Common myeloid progenitor, CD34-positive (primary cell): ENCODE measurements at regions not wholly inside any gene's neighbourhood (a gene's known extent, or its start where the extent isn't known, plus 50 kb on each side); places are given as distances from the start of the nearest gene placed in this dataset.

Experiments
- CTCF ChIA-PET: fragments of 350-600 bp; sonication (Branson Sonifier 250); formaldehyde crosslinking; loops from one replicate; lab custom pipeline; 2021; ENCODE audit warnings: antibody characterized with exemption; lab: Charles Lee
- POLR2A ChIA-PET: fragments of 350-600 bp; sonication (Branson Sonifier 250); formaldehyde crosslinking; loops from one replicate; lab custom pipeline; 2021; ENCODE audit warnings: antibody characterized with exemption; lab: Charles Lee
- DNase-seq, 3 donors: peaks; one replicate each; pipeline versions ENCODE4 v3.0.0 to v3.0.0-alpha.2; 2013
- H3K27ac ChIP-seq, 2 experiments: 1 replicate in 1 of 2; 2 replicates in 1 of 2; pipeline ENCODE4 v1.7.0; 2013; ENCODE audit warnings: inconsistent platforms in 2 of 2, low read length in 2 of 2, mild to moderate bottlenecking in 2 of 2, low read depth in 1 of 2, moderate library complexity in 1 of 2; ENCODE audit not compliant: severe bottlenecking in 2 of 2, insufficient read depth in 1 of 2, poor library complexity in 1 of 2
- H3K27me3 ChIP-seq, 5 experiments: replicated peaks in 2 of 5; 1 replicate in 3 of 5; 2 replicates in 2 of 5; pipeline versions ENCODE4 v1.6.1 to v1.7.0; 2013; ENCODE audit warnings: low read length in 4 of 5, mild to moderate bottlenecking in 2 of 5, moderate library complexity in 2 of 5, inconsistent platforms in 1 of 5; ENCODE audit not compliant: insufficient read depth in 5 of 5, control insufficient read depth in 4 of 5
- H3K36me3 ChIP-seq, 4 experiments: 1 replicate in 2 of 4; 2 replicates in 2 of 4; pipeline versions ENCODE4 v1.6.1 to v1.7.0; 2013; ENCODE audit warnings: low read length in 3 of 4, control low read depth in 1 of 4, mild to moderate bottlenecking in 1 of 4; ENCODE audit not compliant: control insufficient read depth in 4 of 4, insufficient read depth in 4 of 4
- H3K4me1 ChIP-seq, 4 experiments: 1 replicate in 3 of 4; 2 replicates in 1 of 4; pipeline versions ENCODE4 v1.6.1 to v1.7.1; 2013; ENCODE audit warnings: low read length in 3 of 4, mild to moderate bottlenecking in 3 of 4, control low read depth in 1 of 4, inconsistent platforms in 1 of 4, moderate library complexity in 1 of 4; ENCODE audit not compliant: control insufficient read depth in 4 of 4, insufficient read depth in 4 of 4; ENCODE audit errors: control extremely low read depth in 1 of 4
- H3K4me3 ChIP-seq, 7 experiments: 1 replicate in 4 of 7; 2 replicates in 3 of 7; pipeline versions ENCODE4 v1.5.1 to v1.7.0; 2013; ENCODE audit warnings: mild to moderate bottlenecking in 7 of 7, low read length in 6 of 7, moderate library complexity in 6 of 7, inconsistent platforms in 2 of 7, low read depth in 2 of 7, control low read depth in 1 of 7; ENCODE audit not compliant: insufficient read depth in 4 of 7, control insufficient read depth in 1 of 7; ENCODE audit errors: extremely low read depth in 1 of 7
- H3K9me3 ChIP-seq, 5 experiments: 1 replicate in 4 of 5; 2 replicates in 1 of 5; pipeline versions ENCODE4 v1.6.1 to v1.7.1; 2013; ENCODE audit warnings: low read length in 4 of 5, mild to moderate bottlenecking in 2 of 5, inconsistent platforms in 1 of 5, low read depth in 1 of 5, moderate library complexity in 1 of 5; ENCODE audit not compliant: control insufficient read depth in 4 of 5, insufficient read depth in 2 of 5; ENCODE audit errors: control extremely low read depth in 1 of 5
- WGBS: methylation state at CpG from one replicate; pipeline ENCODE4 v1.1.5; 2013; ENCODE audit not compliant: insufficient coverage; 5-methylcytosine and 5-hydroxymethylcytosine counted together

DNA sequence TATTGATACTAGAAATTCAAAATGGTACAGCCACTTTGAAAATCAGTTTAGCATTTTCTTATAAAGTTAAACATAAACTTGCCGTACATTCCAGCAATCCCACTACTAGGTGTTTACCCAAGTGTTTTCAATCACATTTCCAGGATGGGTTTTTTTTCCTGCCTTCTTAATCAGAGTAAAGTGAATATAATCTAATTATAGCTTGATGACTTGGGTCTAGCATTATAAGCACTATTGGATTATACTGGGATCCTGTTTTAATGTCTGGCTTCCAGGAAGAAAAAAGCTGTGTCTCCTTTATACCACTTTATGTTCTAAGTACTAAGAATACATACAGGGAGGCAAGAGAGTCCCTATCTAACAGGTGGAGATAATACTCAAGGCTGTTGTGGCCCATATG lies 103.3 kb upstream of the KLHL13 start:
- no peak for DNase-seq
- Histone ChIP-seq H3K4me1 (peaks cover 0 to 17% (median 10%) of the 10 kb centered on the region in 4 experiments), H3K27ac (no peak overlapping the region), H3K27me3 (peaks cover 0 to 3% (median 0%) of the 10 kb centered on the region in 5 experiments), H3K4me3 (no peak overlapping the region), H3K36me3 (no peaks in the 10 kb centered on the region), H3K9me3 (no peaks in the 10 kb centered on the region)
- CTCF ChIA-PET = no interaction called here
- WGBS = 100% methylated on average over 1 of the region's 1 CpG
- POLR2A ChIA-PET = no interaction called here

DNA sequence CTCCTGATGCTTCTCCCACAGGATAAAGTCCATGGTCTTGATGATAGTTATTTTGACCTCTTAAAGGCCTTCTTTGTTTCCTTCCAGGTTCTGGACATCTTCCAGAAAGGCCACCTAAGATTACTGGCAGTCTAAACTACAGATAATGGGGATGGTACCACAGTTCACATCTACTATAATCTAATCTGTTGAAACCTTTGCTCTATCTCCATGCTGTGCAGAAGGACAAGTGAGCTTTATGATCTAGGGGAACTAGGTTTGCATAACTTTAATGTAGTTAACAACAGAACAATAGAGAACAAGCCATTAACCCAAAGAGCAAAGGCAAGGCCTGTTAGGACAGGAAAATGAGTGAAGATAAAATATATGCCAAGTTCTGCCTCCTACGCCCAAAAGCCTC lies 103.9 kb upstream of the KLHL13 start:
- H3K27ac ChIP-seq = no peak overlapping the region
- H3K4me3 ChIP-seq = no peak overlapping the region
- H3K27me3 ChIP-seq = peaks cover 0 to 3% (median 0%) of the 10 kb centered on the region in 5 experiments
- no peaks in the 10 kb centered on the region for H3K36me3 ChIP-seq
- peaks cover 0 to 15% (median 8%) of the 10 kb centered on the region in 4 experiments for H3K4me1 ChIP-seq
- no peaks in the 10 kb centered on the region for H3K9me3 ChIP-seq
- DNase-seq = no peak
- WGBS = no CpG with 5 or more reads among the region's 1 CpG
- CTCF ChIA-PET = no interaction called here
- POLR2A ChIA-PET = no interaction called here

DNA sequence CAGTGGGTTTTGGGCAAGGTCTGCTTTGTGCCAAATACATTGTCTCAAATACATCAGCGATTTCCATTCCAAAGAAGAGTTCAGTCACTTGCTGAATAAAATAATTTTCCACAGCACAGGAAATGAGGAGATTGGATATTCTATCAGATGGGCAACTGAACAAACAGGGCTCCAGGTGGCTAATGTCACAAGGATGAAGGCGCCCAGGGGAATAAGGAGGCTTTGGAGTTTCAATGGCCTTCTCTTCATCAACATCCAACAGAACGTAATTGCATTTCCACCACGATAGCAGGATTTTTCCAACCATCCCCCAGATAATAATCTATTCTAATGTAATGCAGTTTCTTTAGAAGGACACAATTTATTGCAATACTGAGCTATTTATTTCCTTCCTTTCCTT lies 104.7 kb upstream of the KLHL13 start:
- Histone ChIP-seq H3K27me3 (peaks cover 0 to 3% (median 0%) of the 10 kb centered on the region in 5 experiments), H3K4me1 (peaks cover 0 to 12% (median 6%) of the 10 kb centered on the region in 4 experiments), H3K9me3 (no peaks in the 10 kb centered on the region), H3K36me3 (no peaks in the 10 kb centered on the region), H3K27ac (no peak overlapping the region), H3K4me3 (no peak overlapping the region)
- POLR2A ChIA-PET = no interaction called here
- CTCF ChIA-PET = no interaction called here
- DNase-seq = no peak
- WGBS = no CpG with 5 or more reads among the region's 4 CpGs

DNA sequence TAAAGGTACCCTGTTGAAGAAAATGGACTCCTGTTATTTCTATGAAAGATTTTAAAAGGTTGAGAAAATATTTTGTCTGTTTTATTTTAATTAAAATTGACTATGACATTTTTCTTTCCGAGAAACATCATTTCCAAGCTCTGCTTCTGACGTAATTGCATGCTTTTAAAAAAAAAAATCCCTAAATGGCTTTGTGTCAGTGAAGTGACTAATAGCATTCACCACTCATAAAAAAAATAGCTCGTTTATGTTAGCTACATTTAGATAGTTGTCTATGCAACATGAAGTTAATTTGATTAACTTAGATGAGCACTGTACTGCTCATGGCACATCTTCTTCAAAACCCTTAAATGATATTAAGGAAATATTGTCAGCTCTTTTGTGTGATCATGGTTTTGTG lies 105.1 kb upstream of the KLHL13 start:
- no peak for DNase-seq
- Histone ChIP-seq H3K36me3 (no peaks in the 10 kb centered on the region), H3K9me3 (no peaks in the 10 kb centered on the region), H3K4me1 (peaks cover 0 to 7% (median 2%) of the 10 kb centered on the region in 4 experiments), H3K27ac (no peak overlapping the region), H3K27me3 (peaks cover 0 to 3% (median 0%) of the 10 kb centered on the region in 5 experiments), H3K4me3 (no peak overlapping the region)
- no CpG with 5 or more reads among the region's 3 CpGs for WGBS
- CTCF ChIA-PET = no interaction called here
- POLR2A ChIA-PET = no interaction called here

DNA sequence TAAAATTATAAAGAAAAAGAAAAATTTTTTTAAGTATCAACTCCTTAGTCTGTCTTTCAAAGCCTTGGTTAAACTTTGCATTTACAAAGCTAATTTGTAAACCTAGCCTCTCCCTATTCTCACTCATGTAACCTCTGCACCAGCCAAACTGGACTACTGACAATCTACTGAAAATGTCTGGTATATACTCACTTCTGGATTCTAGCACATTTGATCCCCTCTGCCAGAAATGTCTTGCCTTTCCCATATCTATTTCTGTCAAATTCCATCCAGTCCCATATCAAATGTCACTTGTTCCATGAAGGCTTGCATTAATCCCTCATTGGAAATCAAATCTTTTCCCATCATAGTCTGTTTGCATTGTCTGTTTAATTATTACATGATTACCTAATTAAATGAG lies 105.8 kb upstream of the KLHL13 start:
- peaks cover 0 to 7% (median 2%) of the 10 kb centered on the region in 4 experiments for H3K4me1 ChIP-seq
- ChIA-PET CTCF (no interaction called here), POLR2A (no interaction called here)
- H3K4me3 ChIP-seq = no peak overlapping the region
- H3K36me3 ChIP-seq = no peaks in the 10 kb centered on the region
- no peak overlapping the region for H3K27ac ChIP-seq
- no peak for DNase-seq
- H3K27me3 ChIP-seq = peaks cover 0 to 3% (median 0%) of the 10 kb centered on the region in 5 experiments
- no peaks in the 10 kb centered on the region for H3K9me3 ChIP-seq

DNA sequence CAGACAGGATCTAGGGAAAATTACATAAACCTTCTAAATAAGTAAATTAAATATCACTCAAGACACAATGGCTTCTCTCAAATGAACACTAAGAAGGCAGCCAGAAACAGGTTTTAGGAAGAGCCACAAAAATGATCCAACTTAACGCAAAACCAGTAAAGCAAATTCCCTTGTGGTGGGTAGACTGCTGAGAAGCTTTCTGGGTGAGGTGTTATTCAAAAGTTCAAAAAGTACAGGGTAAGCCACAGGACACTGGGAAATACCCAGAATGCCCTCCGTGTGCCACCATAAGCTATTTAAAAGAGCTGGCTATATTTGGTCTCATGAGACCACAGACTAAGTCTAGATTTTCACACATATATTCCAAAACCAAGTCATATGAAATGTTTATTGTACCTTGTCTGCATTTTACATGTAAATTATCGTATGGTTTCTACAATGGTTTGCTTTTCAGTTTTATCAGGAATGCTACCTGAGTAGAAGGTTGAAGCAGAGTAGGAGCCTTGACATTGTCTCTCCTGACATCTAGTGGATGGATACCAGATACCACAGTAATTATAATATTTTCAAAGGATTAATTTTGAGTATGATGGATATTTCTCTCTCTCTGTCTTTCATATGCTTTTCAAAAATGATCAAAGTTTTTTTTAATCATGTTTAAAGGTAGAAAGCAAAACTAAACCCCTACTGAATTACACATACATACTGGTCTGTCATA lies 109.3 kb upstream of the KLHL13 start:
- H3K4me3 ChIP-seq = no peak overlapping the region

DNA sequence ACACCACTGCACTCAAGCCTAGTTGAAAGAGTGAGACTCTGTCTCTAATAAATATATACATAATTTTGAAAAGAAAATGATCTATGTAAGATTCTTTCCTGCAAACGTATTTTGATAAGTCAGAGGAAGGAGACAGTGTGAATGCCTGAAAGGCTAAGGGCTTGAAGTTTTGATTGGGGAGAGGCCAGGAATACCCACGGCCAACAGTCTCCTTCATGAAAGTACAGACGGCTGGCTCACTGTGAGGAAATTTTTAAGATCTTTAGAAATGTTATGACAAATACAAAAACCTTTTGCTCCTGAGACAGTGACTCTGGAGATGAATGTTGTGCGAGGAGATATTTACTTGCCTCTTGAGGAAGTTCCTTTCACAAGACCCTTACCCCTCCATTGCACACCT lies 111.4 kb upstream of the KLHL13 start:
- DNase-seq = no peak
- Histone ChIP-seq H3K36me3 (no peaks in the 10 kb centered on the region), H3K27me3 (no peaks in the 10 kb centered on the region), H3K4me1 (peaks cover 0 to 7% (median 2%) of the 10 kb centered on the region in 4 experiments), H3K9me3 (no peaks in the 10 kb centered on the region), H3K4me3 (no peak overlapping the region), H3K27ac (no peak overlapping the region)
- 72% methylated on average over 2 of the region's 4 CpGs for WGBS
- CTCF ChIA-PET = no interaction called here
- POLR2A ChIA-PET = no interaction called here

More for the DNA sequence above, 109.3 kb upstream of the KLHL13 start:
- Histone ChIP-seq H3K36me3 (no peaks in the 10 kb centered on the region), H3K4me1 (peaks cover 0 to 7% (median 2%) of the 10 kb centered on the region in 4 experiments), H3K27me3 (peaks cover 0 to 3% (median 0%) of the 10 kb centered on the region in 5 experiments), H3K9me3 (no peaks in the 10 kb centered on the region), H3K27ac (no peak overlapping the region)
- POLR2A ChIA-PET = no interaction called here
- CTCF ChIA-PET = interaction anchor here (0.5 kb wide), 1 partner anchor 116 kb away, joined by 3 read pairs; no protein-coding TSS in a partner anchor
- peak in 2 of 3 donors; percentile 36 to 38 for DNase-seq
- 100% methylated on average over 1 of the region's 3 CpGs for WGBS
